ENCODE measurements at regions not wholly inside any gene's neighbourhood (a gene's known extent, or its start where the extent isn't known, plus 50 kb on each side); places are given as distances from the start of the nearest gene placed in this dataset.
A peak's percentile ranks its signal among the peaks of the same experiment; 100 is the strongest.

DNA sequence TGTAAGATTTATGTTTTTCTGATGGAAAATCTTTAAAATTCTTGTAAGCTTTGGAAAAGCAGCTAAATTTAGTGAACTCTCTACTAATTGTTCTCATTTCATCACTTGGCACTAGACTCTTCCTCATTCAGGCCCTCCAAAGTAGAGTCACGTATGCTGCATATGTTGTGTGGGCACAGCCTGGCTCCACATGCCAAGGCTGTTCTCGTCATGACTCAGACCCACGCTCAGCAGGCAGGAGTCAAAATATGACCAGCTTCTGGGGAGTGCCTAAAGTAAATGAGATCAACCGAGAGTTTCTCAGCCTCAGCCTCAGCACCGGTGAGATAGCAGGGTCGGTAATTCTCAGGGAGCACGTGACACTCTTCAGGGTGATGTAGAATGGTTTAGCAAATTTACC lies 1672.9 kb downstream of the REEP3 start:
- TF ChIP-seq CTCF (IDR thresholded peaks at IDR 0.05; ENCODE audit: insufficient read depth, low read depth, low read length), result no peak
- DNase-seq (ENCODE audit: low read depth), result peak; percentile 3
- no peak overlapping the region for H3K4me3 ChIP-seq (ENCODE audit: low read depth, low read length)

DNA sequence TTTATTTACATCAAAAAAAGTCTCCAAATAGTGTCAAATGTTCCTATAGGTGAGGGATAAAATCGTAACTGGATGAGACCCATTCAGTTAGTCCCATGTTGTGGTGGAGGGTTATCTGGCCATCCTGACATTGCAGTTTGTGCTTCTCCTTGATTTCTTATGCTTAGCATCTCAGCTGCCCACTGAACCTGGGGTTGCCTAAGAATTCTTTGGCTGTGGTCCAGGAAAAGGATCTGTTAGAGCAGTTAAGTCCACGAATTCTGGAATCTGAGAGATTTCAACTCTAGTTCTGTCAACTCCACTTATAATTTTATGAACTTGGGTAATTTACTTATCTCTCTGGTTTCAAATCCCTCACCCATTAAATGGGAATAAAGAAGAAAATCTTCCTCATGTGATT lies 1673.4 kb downstream of the REEP3 start:
- no peak overlapping the region for H3K4me3 ChIP-seq (ENCODE audit: low read depth, low read length)
- no peak for TF ChIP-seq CTCF (IDR thresholded peaks at IDR 0.05; ENCODE audit: insufficient read depth, low read depth, low read length)
- peak; percentile 18 for DNase-seq (ENCODE audit: low read depth)

DNA sequence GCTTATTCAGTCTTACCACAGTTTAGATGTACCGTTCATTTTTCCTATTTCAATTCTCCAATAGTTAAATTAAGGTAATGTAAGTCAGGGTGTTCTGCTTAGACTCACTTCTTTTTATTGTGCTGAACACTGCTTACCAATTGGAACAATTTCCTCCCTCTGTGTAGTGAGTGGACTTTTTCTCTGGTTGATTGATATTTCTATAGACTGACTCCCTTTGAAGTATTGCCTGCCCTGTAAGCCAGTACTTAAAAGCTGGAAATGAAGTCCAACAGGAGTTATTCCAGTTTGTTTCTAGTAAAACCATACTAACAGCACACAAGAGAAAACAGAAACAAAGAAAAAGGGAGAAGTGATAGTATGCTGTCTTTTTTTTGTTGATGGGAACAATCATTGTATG lies 1674.9 kb downstream of the REEP3 start:
- DNase-seq (ENCODE audit: low read depth), result no peak
- H3K4me3 ChIP-seq (ENCODE audit: low read depth, low read length), result no peak overlapping the region
- no peak for TF ChIP-seq CTCF (IDR thresholded peaks at IDR 0.05; ENCODE audit: insufficient read depth, low read depth, low read length)

DNA sequence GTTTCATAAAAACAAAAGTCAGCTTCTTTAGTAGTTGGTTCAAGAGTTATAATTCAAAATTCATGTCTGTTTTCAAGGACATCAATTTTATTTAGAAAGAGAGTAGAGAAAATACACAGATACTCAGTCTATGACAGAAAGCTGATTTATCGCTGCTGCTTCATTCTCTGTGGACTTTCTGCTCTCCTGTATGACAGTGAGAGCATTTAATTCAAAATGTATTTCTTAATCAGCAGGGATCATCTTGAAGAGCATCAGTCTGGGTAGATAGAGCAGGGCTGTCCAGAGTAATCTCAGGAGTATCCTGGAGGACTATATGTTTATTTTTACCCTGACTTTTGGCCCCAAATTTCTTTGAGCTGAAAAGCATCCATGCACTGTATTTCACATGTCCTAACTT lies 1676.7 kb downstream of the REEP3 start:
- no peak for TF ChIP-seq CTCF (IDR thresholded peaks at IDR 0.05; ENCODE audit: insufficient read depth, low read depth, low read length)
- H3K4me3 ChIP-seq (ENCODE audit: low read depth, low read length), result no peak overlapping the region
- no peak for DNase-seq (ENCODE audit: low read depth)

GRCh38 chr10:65201491-65201890 lies 1680.3 kb downstream of the REEP3 start:
- TF ChIP-seq CTCF (IDR thresholded peaks at IDR 0.05; ENCODE audit: insufficient read depth, low read depth, low read length), result no peak
- no peak overlapping the region for H3K4me3 ChIP-seq (ENCODE audit: low read depth, low read length)
- DNase-seq (ENCODE audit: low read depth), result no peak

DNA sequence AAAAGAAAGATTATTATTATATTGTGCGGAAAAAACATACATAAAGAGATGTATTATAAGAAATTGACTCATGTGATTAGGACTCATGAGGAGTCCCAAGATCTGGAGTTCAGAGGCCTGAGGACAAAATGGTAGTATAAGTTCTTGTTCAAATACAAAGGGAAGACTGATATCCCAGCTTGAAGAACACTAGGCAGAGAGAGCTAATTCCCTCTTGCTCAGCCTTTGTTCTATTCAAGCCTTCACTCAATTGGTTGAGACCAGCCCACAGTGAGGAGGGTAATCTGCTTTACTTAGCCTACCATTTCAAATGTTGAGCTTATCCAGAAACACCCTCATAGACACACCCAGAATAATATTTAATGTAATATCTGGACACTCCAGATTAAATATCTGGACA lies 1683.8 kb downstream of the REEP3 start:
- no peak for DNase-seq (ENCODE audit: low read depth)
- H3K4me3 ChIP-seq (ENCODE audit: low read depth, low read length), result no peak overlapping the region
- TF ChIP-seq CTCF (IDR thresholded peaks at IDR 0.05; ENCODE audit: insufficient read depth, low read depth, low read length), result no peak

DNA sequence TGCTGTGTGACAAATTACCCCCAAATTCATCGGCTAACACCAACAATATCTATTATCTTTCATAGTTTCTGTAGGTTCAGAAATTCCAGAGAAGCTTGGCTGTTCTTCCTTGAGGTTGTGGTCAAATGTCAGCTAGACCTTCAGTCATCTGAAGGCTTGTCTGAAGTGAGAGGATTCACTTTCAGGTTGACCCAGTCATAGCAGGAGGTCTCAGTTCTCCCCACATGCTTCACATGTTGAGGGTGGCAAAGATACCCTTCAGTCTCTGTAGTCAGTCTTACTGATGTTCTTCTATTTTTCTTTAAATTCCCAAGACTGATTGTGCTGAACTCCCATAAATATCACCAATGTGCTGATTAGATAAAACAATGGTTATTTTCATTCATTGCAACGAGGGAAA lies 1692.0 kb downstream of the REEP3 start:
- H3K4me3 ChIP-seq (ENCODE audit: low read depth, low read length), result no peak overlapping the region
- no peak for TF ChIP-seq CTCF (IDR thresholded peaks at IDR 0.05; ENCODE audit: insufficient read depth, low read depth, low read length)
- no peak for DNase-seq (ENCODE audit: low read depth)
